PFSK-1 (cell line): ENCODE measurements at regions not wholly inside any gene's neighbourhood (a gene's known extent, or its start where the extent isn't known, plus 50 kb on each side); places are given as distances from the start of the nearest gene placed in this dataset.

ENCODE experiments used
- POLR2AphosphoS5 ChIP-seq: IDR thresholded peaks from 2 replicates; pipeline ENCODE4 v1.6.1; 2012; ENCODE audit warnings: low read depth, mild to moderate bottlenecking, control low read depth, low read length, moderate library complexity
- SIN3A ChIP-seq: IDR thresholded peaks from 2 replicates; pipeline ENCODE4 v1.6.1; 2012; ENCODE audit warnings: mild to moderate bottlenecking, low read length, moderate library complexity, borderline replicate concordance; ENCODE audit not compliant: insufficient read depth
- TAF1 ChIP-seq: IDR thresholded peaks from 2 replicates; pipeline ENCODE4 v1.6.1; 2012; ENCODE audit warnings: low read length, control low read depth, borderline replicate concordance; ENCODE audit not compliant: insufficient read depth
- TF ChIP-seq, protein P1 (sequence below), 2 experiments: IDR thresholded peaks; 2 replicates each; pipeline versions ENCODE4 v1.6.1 to v1.8.0; 2011 to 2012; ENCODE audit warnings: low read depth in 2 of 2, low read length in 2 of 2, control low read depth in 1 of 2, inconsistent platforms in 1 of 2, mild to moderate bottlenecking in 1 of 2, moderate library complexity in 1 of 2; ENCODE audit not compliant: insufficient read depth in 1 of 2

DNA sequence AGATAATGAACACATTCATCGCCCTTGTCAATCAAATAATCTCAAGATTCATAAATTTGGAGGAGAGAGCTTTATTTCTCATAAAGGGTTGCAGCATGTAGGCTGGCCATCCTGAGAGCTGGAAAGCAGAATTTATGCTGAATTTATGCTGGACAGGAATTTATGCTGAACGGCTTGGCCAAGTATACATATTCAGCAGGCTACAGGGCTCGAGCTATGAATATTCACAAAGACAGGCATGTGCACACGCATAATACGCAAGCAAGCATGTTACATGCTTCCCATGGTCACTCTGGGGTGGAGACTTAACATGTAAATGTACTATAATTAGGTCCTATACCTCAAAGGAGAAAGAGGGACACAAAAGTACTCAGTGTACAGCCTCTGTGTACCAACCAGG is 618.8 kb downstream of the METTL4 start:
- TF ChIP-seq TAF1 (no peak), POLR2AphosphoS5 (no peak), SIN3A (no peak)
- TF ChIP-seq, protein P1, sequence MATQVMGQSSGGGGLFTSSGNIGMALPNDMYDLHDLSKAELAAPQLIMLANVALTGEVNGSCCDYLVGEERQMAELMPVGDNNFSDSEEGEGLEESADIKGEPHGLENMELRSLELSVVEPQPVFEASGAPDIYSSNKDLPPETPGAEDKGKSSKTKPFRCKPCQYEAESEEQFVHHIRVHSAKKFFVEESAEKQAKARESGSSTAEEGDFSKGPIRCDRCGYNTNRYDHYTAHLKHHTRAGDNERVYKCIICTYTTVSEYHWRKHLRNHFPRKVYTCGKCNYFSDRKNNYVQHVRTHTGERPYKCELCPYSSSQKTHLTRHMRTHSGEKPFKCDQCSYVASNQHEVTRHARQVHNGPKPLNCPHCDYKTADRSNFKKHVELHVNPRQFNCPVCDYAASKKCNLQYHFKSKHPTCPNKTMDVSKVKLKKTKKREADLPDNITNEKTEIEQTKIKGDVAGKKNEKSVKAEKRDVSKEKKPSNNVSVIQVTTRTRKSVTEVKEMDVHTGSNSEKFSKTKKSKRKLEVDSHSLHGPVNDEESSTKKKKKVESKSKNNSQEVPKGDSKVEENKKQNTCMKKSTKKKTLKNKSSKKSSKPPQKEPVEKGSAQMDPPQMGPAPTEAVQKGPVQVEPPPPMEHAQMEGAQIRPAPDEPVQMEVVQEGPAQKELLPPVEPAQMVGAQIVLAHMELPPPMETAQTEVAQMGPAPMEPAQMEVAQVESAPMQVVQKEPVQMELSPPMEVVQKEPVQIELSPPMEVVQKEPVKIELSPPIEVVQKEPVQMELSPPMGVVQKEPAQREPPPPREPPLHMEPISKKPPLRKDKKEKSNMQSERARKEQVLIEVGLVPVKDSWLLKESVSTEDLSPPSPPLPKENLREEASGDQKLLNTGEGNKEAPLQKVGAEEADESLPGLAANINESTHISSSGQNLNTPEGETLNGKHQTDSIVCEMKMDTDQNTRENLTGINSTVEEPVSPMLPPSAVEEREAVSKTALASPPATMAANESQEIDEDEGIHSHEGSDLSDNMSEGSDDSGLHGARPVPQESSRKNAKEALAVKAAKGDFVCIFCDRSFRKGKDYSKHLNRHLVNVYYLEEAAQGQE (IDR thresholded peaks at IDR 0.05; ENCODE audit: insufficient read depth in 1 of 2, low read depth in 2 of 2, low read length in 2 of 2) = no peak
